ENCODE measurements at regions not wholly inside any gene's neighbourhood (a gene's known extent, or its start where the extent isn't known, plus 50 kb on each side); places are given as distances from the start of the nearest gene placed in this dataset.

DNA sequence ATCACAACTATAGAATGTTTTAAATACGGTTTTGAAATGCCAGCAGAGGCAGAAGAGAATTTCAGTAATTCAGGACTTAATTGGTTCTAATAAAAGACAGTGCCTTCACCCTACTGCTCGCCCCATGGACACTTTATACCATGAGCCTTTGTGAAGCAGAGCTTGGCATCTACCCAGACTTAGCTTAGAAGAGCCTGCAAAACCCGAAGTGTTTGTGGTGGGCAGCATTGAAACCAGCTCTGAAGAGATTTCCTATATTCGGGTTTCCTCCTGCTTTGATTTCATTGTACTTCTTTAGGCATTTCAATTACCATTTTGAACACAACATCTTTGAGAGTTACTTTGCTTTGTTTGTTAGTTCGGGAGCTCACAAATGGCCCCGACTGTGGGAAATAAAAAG is 185.1 kb upstream of the MTNR1B start:
- Histone ChIP-seq H3K36me3 (ENCODE audit: control insufficient read depth in 2 of 4, insufficient read depth in 4 of 4, low read length in 3 of 4) (no peaks in the 10 kb centered on the region), H3K18ac (ENCODE audit: extremely low read depth, low read length) (no peak overlapping the region), H2BK5ac (ENCODE audit: low read depth, low read length) (no peak overlapping the region), H2BK20ac (ENCODE audit: low read length) (no peak overlapping the region), H2AK5ac (ENCODE audit: low read depth, low read length) (no peak overlapping the region), H4K20me1 (replicated peaks in 1 of 2; ENCODE audit: control insufficient read depth in 1 of 2, insufficient read depth in 2 of 2, low read length in 2 of 2) (no peaks in the 10 kb centered on the region), H3K9ac (replicated peaks in 1 of 4; ENCODE audit: extremely low read depth in 1 of 4, low read depth in 3 of 4, low read length in 3 of 4) (no peak overlapping the region), H2AFZ (ENCODE audit: low read length) (no peak overlapping the region), H4K91ac (replicated peaks; ENCODE audit: insufficient read length, low read length) (no peak overlapping the region), H3K27ac (ENCODE audit: low read depth, low read length) (no peak overlapping the region), H3K14ac (ENCODE audit: insufficient read length) (no peak overlapping the region), H3K23me2 (ENCODE audit: low read depth, low read length) (no peaks in the 10 kb centered on the region), H3K56ac (replicated peaks; ENCODE audit: insufficient read length, low read depth, low read length) (no peak overlapping the region), H2BK120ac (replicated peaks; ENCODE audit: low read depth, low read length) (no peak overlapping the region), H3K79me2 (ENCODE audit: control insufficient read depth in 1 of 2, insufficient read depth in 2 of 2, low read length in 2 of 2) (no peaks in the 10 kb centered on the region), H3K4me2 (ENCODE audit: insufficient read depth in 1 of 2, low read depth in 2 of 2, low read length in 2 of 2) (no peak overlapping the region), H4K5ac (ENCODE audit: insufficient read length, low read depth, low read length) (no peak overlapping the region), H3K27me3 (replicated peaks in 1 of 4; ENCODE audit: control insufficient read depth in 3 of 4, extremely low read depth in 1 of 4, insufficient read depth in 3 of 4, low read length in 3 of 4) (no peaks in the 10 kb centered on the region), H3K9me3 (ENCODE audit: insufficient read depth in 2 of 2, low read depth in 1 of 2, low read length in 1 of 2) (no peaks in the 10 kb centered on the region), H3K23ac (ENCODE audit: insufficient read length) (no peak overlapping the region), H2BK15ac (ENCODE audit: low read length) (no peak overlapping the region), H3K79me1 (ENCODE audit: low read depth, low read length) (no peaks in the 10 kb centered on the region), H3K4ac (replicated peaks; ENCODE audit: insufficient read length, low read depth, low read length) (no peak overlapping the region), H2BK12ac (ENCODE audit: low read depth, low read length) (no peak overlapping the region), H3K4me1 (replicated peaks in 1 of 4; ENCODE audit: control insufficient read depth in 3 of 4, insufficient read depth in 4 of 4, low read length in 3 of 4) (peaks cover 0 to 4% (median 1%) of the 10 kb centered on the region in 4 experiments; a peak in 3 of 7 replicates), H3K4me3 (ENCODE audit: extremely low read depth in 1 of 4, insufficient read depth in 2 of 4, low read depth in 3 of 4, low read length in 4 of 4) (no peak overlapping the region), H4K8ac (ENCODE audit: extremely low read depth, insufficient read depth, low read length) (no peak overlapping the region)
- DNase-seq (ENCODE audit: low read depth in 1 of 2, low spot score in 2 of 2): no peak
- ChIA-PET CTCF (ENCODE audit: partially characterized antibody) (interaction anchor here (0.9 to 2.0 kb wide), 4 partner anchors 39 to 773 kb away, joined by 3 to 5 read pairs (median 4); no protein-coding TSS in a partner anchor), POLR2A (ENCODE audit: partially characterized antibody) (no interaction called here)
- no peak for TF ChIP-seq JUND (IDR thresholded peaks at IDR 0.05; ENCODE audit: low read length)
- FAIRE-seq: no peak
- 86% methylated on average over 6 of the region's 6 CpGs; no CpG with 5 or more reads in 1 of the 2 experiments for WGBS, 2 experiments (ENCODE audit: extremely low coverage in 1 of 2, insufficient coverage in 1 of 2, insufficient read length in 1 of 2, insufficient replicate concordance in 2 of 2, low coverage in 1 of 2, low lambda C conversion rate in 2 of 2, missing lambda C conversion rate in 1 of 2)
